GM11168 (cell line): ENCODE measurements at regions not wholly inside any gene's neighbourhood (a gene's known extent, or its start where the extent isn't known, plus 50 kb on each side); places are given as distances from the start of the nearest gene placed in this dataset.

Experiments used
- in situ Hi-C: fragments of 300-500 bp; cut with MboI; formaldehyde crosslinking; loops from one replicate; pipeline ENCODE4 v1.12.0; 2022; ENCODE audit warnings: low sequenced_read_pairs; ENCODE audit not compliant: unreplicated experiment

DNA sequence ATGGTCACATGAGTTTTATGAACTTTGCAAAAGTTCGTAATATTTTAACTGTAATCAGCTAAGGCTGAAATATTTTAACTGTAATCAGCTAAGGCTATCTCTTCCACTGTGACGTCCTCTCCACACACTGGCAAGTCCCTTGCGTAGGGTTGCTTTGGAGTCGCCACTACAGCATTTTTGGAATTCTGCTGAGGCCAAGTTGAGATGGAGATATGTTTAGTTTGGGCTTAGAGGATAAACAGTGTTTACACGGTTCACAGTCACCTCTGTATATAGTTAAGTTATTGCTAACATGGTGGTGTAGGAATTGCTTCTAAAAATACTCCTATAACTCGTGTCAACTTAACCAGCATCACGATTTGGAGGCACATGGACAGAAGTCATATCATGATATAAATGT lies 143.6 kb upstream of the SERP2 start:
- in situ Hi-C loops: no loop called here

DNA sequence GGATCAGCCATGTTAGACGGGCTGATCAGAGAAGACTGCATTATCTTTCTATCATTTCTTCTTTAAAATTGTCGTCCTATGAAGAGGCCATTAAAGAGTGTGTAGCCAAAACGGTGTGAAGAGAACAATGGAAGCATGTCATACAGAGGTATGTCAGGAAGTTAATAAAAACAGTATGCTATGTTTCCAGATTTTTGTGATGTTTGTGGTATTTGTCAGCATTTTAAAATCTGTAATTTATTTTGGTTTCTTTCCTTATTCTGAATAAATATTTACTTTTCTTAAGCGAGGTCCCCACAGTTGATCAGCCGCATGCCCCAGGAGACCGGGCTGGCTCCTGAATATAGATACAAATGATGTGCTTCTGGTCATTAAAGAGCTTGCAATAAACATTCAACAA lies 142.9 kb upstream of the SERP2 start:
- in situ Hi-C loops: no loop called here

DNA sequence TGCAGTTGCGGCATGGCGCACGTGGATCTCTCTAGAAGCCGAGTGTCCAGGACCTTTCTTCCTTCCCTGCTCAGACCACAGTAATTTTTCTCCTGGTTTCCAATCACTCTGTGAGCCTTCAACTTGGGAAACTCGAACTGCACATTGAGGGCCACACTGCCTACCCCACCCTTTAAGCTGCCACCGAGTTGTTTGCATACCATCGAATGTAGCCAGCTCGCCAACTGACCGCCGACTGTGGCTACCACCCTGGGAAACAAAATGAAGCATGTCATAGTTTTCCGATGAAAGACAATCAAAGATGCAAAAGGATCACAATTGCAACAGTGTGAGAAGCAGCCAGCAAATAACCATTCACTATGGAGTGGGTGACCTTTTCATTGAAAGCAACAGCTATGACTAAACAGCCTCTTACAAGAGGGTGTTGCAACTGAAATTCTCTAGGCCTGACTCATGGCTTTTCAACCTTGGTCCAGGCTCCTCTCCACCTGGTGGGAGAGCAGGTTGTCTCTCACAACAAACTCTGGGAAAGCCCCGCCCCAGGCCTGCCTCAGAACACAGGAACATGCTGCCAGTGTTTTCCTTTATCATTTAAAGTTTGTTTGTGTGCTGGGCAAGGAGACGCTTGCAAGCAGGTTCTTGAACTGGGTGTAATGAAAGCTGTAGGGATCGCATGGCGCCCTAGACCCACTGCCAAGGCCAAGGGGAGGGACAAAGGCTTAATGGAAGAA lies 141.7 kb upstream of the SERP2 start:
- in situ Hi-C loops: no loop called here

DNA sequence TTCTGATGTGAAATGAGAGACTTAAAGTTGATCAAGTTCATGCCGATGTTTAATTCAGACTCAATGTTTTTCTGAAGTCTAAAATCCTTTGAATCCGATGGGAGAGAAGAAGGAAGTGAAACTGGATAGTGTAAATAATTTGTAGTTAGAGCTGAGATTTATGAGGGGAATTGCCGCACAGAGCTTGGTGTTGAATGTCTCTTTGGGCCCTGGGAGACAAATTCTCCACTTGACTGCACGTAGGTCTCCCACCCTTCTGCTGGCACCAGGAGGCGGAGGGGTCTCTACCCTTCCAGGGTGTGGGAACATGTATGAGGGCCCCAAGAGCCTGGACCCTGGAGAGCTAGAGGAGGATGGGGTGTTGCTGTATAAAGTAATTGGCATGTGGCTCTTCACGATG lies 140.8 kb upstream of the SERP2 start:
- in situ Hi-C loops: no loop called here

DNA sequence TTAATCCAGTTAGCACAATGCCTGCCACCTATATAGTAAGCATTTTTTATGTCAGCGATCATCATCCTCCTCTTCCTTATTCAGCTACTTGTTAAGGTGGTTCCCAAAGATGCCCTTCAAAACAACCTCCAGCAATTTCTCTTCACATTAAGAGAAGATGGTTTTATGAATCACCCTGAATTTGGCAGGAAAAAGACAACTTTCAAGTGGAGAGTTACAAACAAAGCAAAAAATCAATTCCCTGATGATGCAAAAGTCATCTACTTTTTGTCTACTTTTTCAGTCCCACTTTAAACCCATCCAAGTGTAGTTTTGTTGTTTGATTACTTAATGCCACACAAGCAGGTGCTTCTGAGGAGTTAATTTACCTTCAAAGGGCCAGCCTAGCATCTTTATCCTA lies 139.1 kb upstream of the SERP2 start:
- in situ Hi-C loops: no loop called here

DNA sequence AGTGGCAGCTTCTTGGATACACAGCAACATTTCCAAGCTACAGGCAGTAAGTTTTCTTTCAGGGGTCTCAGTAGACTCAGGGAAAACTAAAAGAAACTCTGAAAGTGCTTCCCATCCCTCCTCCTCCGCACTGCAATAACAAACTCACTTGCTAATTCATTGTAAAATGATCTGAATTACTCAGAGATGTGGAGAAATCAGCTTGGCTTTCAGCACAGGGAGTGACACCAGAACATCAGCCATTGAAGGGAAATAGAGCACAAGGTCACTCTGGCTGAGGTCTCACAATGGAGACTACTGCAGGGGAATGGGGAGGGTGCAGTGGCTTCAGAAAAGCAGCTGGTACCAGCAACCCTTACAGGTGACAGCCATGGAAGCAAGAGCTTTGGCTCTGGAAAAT lies 137.3 kb upstream of the SERP2 start:
- in situ Hi-C loops: no loop called here

DNA sequence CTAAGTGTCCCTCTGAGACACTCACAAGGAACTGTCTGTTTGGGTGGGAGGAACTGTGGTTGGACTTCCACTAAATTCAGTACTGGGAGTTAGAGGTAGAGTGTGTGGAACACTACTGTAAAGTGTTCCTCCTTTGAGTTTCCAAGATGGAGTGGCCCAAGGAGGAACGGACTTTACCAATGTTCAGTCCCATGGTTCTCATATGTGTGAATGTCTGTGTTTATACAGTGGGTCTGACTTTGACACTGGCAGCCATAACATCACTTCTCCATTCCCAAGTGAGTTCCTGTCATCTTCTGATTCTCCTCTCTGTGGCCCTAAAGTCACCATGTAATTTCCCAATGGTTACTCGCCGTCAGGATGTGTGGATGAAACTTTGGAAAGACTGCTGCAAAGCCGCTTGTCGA lies 136.8 kb upstream of the SERP2 start:
- in situ Hi-C loops: no loop called here

DNA sequence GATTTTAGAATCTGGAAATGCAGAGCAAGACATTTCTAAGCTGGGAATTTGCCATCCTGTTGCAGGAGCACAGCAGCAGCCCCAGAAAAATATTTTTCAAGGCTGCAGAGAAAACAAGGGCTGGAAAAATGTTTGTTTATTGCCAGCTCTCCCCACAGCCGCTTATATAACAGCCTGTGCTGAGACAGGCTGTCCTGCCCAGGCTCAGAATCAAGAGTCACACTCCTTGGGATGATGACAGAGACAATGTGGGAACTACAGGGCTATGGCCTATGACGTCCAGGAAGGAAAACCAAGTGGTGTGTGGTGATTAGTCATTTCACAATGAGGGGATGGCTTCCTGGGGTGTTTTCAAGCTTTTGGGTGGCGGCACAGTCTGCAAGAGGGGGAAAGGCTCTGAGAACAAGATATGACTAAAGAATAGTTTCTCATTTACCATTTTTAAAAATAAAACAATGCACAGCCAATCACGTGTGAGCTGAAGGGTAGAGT lies 136.3 kb upstream of the SERP2 start:
- in situ Hi-C loops: no loop called here

DNA sequence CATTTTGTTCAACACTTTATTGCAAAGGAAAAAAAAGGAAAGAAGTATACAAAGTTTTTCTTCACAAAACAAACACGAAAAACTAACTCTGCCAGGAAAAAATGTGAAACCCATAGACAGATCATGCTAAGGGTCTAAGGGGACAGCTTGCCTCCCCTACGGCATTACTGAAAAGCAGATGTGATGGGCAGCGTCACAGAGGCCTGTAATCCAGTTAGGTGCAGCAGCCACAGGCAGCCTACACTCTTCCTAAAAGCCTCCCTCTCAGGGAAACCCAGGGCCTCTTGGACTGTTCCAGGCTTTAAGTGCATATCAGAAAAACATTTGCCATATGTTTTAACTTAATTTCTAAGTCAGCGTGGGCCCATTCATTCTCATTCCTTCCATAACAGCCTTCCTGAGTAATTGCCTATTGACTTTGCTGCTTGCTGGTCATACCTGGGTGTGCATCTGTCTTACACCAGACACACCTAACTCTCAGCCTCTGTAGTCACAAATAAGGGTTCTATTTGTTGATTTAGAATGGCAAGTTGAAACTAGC lies 135.7 kb upstream of the SERP2 start:
- in situ Hi-C loops: no loop called here

DNA sequence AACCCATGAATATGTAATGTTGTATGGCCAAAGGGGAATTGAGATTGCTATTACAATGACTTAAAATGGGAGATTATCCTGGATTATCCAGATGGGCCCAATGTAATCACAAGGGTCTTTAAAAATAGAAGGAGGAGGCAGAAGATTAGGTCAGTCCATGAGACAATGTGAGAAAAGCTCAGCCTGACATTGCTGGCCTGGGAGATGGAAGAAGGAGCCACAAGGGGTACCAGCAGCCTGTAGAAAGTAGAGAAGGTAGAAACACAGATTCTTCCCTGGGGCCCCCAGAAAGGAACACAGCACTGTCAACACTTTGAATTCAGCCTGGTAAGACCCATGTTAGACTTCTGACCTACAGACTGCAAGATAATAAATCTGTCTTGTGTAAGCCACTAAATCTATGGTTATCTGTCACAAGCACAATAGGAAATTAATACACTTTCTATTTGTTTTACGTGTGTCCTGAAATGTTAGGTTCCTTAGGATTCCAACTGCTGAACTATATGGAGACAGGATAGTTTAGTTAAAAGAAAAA lies 132.9 kb upstream of the SERP2 start:
- in situ Hi-C loops: no loop called here

DNA sequence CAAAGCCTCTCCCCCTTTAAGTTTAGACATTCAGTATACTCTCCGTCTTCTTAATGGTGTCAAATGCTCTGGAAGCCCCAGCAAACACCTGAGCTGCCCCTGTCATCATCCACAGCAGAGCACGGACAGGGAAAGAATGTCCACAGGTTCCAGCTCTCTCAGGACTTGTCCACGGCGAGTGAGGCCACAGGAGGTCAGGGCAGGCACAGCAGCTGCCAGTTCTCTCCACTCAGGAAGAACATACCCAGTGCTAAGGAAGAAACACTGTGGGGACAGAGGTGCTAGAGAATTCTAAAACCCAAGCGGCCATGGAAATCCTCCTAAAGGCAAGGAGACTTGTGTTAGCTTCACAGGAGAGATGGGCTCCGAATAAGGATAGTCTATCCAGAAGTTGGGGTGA lies 132.0 kb upstream of the SERP2 start:
- in situ Hi-C loops: no loop called here

DNA sequence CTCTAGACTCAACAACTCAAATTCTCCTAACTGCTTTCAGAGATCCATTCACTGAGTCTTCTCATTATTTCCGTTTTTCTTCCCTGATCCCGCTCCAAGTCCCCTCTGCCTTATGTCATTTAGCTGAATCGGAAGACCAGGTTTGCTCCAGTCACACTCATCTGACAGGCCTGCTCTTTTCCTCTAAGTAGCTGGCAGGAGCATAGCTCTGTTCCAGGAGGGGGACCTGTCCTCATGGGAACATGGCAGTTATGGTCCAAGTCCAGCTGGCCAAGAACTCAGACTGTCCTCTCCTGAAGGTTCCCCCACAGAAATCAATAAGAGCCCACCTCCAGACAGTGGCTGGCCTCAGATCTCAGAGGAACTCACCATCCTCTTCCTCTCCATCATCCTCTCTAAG lies 130.9 kb upstream of the SERP2 start:
- in situ Hi-C loops: no loop called here

DNA sequence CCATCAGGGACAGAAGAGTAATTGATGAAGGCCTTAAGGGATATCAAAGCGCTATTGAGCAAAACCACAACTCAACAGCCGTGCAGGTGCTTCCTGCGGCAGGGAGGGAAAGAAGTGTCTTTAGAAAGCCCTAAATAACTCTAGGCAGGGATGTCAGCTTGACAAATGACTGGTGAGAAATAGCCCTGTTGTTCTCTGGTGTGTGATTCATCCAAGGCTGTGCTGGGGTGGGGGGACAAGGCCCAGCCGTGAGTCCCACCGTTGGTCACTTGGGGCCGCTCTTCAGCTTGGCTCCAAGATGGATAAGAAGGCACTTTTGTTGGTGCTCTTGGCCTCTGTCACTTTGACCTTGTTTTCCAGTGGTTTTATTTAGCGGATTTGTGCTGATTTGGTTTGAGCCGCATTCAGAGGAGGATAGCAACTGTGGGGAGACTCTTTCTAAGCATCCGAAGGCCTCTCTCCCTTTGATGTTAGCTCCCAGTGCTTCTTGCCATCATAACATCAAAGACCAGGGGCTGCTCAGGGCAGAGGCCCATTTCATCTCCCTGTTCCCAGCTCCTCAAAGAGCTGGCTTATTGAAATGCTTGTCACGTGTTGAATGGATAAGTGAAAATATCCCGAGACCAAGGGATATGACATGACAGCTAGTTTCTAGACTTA lies 130.3 kb upstream of the SERP2 start:
- in situ Hi-C loops: no loop called here

DNA sequence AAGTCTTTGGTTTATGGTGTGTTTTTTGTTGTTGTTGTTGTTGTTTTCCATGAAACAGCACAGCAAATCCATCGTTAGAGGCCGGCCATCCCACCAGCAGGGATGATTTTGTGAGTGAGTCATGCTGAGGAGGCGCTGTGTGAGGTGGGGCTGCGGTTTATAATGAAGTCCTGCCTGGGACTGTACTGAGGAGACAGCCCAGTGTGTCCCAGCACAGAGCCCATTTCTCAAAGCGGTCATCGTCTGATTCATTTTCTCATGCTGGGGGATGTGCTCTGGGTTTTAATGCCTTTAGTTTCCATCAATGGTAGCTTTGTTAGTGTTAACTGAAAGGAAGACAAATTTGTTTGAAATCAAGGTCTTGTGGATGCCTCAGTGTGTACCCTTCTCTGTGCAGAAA lies 129.3 kb upstream of the SERP2 start:
- in situ Hi-C loops: no loop called here

DNA sequence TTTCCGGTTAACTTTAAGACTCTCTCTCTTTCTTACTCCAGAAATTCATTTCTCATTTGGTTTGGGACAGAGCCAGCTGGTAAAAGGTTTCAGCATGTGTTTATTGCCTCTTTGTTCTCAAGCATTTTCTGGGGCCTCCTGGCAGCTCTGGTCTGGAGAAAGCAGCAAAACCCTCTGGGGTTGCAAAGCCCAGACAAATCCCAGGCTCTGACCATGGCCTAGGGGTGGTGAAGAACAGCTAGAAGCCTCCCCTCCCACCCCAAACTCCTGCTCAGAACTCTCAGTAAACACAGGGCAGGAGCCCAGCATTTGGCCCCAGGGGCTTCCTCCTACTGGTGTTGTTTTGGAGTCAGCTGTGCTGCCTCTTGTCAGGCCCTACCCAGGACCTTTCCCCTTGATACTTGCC lies 124.2 kb upstream of the SERP2 start:
- in situ Hi-C loops: no loop called here

DNA sequence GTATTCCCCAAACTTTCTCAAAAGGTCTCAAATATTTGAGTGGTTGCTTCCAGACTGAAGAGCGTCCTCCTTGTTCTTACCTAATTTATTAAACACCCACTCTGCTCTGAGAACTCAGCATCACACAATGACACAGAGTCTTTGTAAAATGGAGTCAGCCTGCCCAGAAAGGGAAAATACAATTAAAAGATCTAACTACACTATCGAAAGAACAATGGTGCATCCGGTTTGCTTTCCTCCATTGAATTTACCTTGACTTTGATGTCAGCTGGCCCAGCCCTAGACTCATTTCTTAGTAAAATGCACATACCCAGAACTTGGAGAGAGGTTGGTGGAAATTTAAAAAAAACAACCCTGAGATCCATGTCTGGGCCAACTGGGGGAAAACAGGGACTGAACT lies 120.7 kb upstream of the SERP2 start:
- in situ Hi-C loops: no loop called here

DNA sequence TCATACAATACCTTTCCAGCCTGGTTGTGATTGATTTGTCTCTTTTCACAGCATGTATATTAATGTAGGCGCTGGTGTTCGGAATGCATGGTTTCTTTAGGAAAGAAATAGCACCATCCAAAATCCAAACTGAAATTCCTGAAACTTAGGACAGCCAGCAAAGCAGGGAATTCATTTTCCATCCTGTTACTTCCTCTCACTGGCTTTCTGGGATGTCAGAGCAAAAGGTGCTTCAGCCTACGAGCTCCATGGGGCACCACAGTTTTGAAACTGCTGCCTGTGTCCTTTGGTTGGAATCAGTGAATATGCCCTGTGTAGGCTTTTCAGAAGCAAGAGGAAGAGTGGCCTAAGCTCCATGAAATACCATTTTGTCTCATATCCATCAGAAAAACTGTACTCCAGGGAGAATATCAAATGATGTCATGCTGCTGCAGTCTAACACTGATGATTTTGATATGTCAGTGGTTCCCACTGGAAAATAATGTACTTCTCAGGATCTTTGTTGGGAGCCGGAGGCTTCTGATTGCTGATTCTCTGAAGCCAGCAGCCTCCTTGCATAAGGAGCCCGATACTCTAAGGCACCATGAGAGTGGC lies 117.8 kb upstream of the SERP2 start:
- in situ Hi-C loops: no loop called here

DNA sequence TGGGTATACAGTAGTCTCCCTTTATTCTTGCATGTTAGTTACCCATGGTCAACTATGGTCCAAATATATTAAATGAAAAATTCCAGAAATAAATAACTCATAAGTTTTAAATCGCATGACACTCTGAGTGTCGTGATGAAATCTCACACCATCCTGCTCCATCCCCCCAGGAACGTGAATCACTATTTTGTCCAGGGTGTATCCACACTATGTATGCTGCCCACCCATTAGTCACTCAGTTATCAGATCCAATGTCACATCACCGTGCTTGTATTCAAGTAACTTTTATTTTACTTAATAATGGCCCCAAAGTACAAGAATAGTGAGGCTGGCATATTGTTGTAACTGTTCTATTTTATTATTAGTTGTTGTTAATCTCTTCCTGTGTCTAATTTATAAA lies 115.8 kb upstream of the SERP2 start:
- in situ Hi-C loops: no loop called here

DNA sequence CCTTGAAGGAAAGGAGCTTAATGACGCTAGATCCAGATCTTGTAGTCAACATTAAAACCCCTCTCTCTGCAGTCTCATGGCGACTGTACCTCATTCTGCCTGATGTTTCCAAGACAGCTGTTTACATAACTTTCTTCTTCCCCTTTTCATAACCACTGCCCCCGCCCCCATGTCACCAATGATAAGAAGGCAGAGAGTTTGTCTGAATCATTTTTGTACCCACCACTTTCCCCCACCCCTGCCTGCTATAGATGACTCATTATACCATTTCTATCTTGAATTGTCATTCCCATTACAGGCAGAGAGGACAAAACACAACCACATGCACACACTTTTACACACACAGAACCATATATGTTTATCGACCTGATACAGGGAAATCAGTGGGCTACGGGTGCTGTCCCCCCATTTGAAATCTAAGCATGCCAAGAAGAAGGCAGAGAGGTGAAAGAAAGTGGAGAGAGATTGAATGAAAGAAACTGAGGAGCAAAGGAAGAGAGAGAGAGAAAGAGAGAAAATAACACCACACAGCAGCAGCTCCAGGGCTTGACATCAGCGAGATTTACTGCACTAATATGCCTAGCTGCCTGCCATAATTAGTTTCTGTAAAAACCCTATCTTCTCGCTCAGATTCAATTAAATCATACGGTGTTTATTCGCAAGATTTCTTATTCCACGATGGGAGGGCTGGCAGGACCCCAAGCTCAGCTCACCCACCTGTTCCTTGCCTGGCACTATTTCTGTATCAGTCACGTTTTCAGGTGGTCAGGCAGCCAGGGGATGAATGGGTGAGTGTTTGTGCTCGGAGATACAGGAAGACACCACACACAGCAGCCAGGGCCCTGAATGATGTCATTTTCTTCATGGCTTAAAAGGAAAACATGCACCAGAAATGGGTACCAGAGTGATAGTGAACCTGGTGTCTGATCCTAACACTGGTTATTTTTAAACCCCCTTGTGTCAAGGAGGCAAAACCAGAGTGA lies 114.3 kb upstream of the SERP2 start:
- in situ Hi-C loops: no loop called here

DNA sequence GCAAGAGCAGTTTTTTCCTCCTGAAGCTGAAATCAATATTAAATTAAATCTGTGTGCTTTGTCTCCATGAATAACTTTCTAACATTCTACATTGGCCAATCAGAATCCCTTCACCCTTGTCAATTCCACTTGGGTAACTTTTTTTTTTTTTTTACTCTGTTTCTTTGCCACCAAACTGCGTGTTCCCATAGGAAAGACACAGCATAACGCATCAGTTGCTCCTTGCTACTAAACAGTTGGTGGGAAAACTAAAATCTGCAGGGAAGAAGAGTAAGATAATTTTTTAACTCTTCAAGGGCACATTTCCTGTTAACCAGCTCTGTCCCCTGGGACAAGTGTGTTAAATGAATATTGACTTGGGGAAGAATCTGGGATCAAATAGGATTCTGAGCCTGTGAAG lies 113.3 kb upstream of the SERP2 start:
- in situ Hi-C loops: no loop called here
